ENCODE measurements at regions not wholly inside any gene's neighbourhood (a gene's known extent, or its start where the extent isn't known, plus 50 kb on each side); places are given as distances from the start of the nearest gene placed in this dataset.
A peak's percentile ranks its signal among the peaks of the same experiment; 100 is the strongest.

DNA sequence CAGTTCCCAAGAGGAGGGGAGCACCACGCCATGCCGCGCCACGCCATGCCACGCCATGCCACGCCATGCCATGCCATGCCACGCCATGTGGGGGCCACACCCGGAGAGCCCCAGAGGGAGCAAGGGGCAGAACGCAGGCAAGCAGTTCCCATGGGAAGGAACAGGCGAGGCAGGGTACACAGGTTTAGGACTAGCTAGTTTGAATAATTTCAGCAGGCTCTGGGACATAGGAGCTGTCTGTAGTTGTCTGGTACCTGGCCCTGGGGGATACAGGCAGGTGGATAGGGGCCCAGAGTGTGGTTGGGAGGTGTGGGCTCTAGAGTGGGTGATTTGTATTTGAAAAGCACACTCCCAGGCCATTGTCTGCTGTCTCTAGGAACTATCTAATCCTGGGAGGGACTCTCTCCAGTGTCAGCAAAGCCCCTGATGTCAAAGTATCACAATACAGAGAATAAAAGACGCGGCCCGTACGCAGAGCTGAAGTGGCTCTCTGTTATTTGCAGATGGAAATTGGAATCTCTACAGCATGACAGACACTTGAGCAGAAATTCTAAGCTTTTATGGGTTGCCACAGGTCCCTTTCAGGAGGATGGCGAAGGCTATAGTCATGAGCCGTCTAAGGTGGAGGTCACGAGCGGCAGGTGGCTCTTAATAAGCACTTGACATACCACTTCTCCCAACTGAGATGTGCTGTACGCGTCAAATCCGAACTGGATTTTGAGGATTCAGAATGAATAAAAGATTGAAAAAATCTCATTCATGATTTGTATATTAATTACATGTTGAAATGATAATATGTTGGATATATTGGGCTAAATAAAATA lies 220.8 kb upstream of the TNRC6C start:
- no peak overlapping the region for H3K4me2 ChIP-seq (ENCODE audit: insufficient read depth, low read length, poor library complexity, severe bottlenecking)
- H2BK120ac ChIP-seq (ENCODE audit: low read depth, low read length) = no peak overlapping the region
- WGBS, 2 donors (ENCODE audit: extremely low coverage in 2 of 2, insufficient read length in 2 of 2, insufficient replicate concordance in 1 of 2) = no CpG with 5 or more reads among the region's 21 CpGs

DNA sequence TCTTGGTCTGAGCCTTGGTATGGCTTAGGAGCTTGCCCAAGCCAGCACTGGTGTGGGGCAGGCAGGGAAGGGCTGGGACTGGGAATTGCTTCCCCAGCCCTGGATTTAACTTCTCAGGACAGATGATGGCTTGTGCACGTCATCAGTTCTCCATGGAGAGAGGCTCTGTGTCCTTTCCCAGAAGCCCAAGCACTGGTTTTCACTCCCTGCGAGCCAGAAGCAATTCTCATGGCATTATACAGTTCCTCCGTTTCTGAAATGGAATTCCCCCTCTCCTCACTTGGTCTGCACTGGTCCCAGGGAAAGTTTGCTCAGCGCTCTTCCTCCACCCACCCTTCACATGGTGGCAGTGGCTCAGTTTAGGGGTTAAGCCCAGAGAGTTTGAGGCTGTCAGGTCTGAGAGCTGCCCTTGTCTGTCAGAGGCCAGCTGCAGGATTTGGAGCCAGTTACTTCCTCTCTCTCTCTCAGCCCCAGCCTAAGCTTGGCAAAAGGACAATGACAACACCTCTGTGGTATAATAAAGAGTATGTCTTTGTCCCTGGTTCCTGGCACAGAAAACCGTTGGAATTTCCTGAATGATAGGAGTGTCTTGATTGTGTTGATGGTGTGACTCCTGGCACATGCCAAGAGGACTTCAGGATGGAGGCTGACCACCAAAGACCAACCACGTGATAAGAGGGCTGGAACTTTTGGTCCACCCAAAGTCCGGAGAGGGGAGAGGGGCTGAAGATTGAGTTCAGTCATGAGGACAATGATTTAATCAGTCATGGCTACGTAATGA lies 219.6 kb upstream of the TNRC6C start:
- no peak overlapping the region for H2BK120ac ChIP-seq (ENCODE audit: low read depth, low read length)
- no peak overlapping the region for H3K27ac ChIP-seq (replicated peaks; ENCODE audit: low read length)
- H3K9me3 ChIP-seq (replicated peaks in 1 of 2; ENCODE audit: control insufficient read depth in 2 of 2, insufficient read depth in 1 of 2, low read depth in 1 of 2, low read length in 2 of 2) = peaks cover 0 to 2% of the 10 kb centered on the region in 2 donors
- H4K8ac ChIP-seq (ENCODE audit: low read depth, low read length) = no peak overlapping the region
- peaks cover 0 to 30% (median 0%) of the 10 kb centered on the region in 3 experiments for H3K27me3 ChIP-seq (ENCODE audit: control insufficient read depth in 3 of 3, insufficient read depth in 3 of 3, low read depth in 1 of 3, low read length in 3 of 3)
- H2BK15ac ChIP-seq (ENCODE audit: low read length) = no peak overlapping the region
- no peak overlapping the region for H2AK5ac ChIP-seq (ENCODE audit: low read depth, low read length)
- H3K9ac ChIP-seq (ENCODE audit: low read depth, low read length, poor library complexity) = no peak overlapping the region
- no peak overlapping the region for H2BK12ac ChIP-seq (ENCODE audit: low read length)
- H3K4me1 ChIP-seq (ENCODE audit: control insufficient read depth in 2 of 2, insufficient read depth in 1 of 2, low read depth in 1 of 2, low read length in 2 of 2) = peaks cover 7 to 46% of the 10 kb centered on the region in 2 donors
- no CpG with 5 or more reads among the region's 8 CpGs for whole genome bisulfite sequencing, 2 donors (ENCODE audit: extremely low coverage in 2 of 2, insufficient read length in 2 of 2, insufficient replicate concordance in 1 of 2)
- H3K4ac ChIP-seq (ENCODE audit: low read length) = no peak overlapping the region
- no peak overlapping the region for H3K4me2 ChIP-seq (ENCODE audit: insufficient read depth, low read length, poor library complexity, severe bottlenecking)
- H3K23ac ChIP-seq (ENCODE audit: low read depth, low read length, poor library complexity) = no peak overlapping the region
- no peaks in the 10 kb centered on the region for H3K79me1 ChIP-seq (ENCODE audit: low read depth, low read length)
- H2BK5ac ChIP-seq (ENCODE audit: low read length) = no peak overlapping the region
- peak overlapping the region; percentile 1 for H3K18ac ChIP-seq (ENCODE audit: low read length)
- H3K14ac ChIP-seq (ENCODE audit: low read length) = no peak overlapping the region
- no peak overlapping the region for H2AFZ ChIP-seq (ENCODE audit: low read length)
- DNase-seq (ENCODE audit: low spot score) = no peak
- H4K91ac ChIP-seq (ENCODE audit: low read depth, low read length, poor library complexity) = no peak overlapping the region
- no peak overlapping the region for H3K4me3 ChIP-seq (ENCODE audit: low read length in 2 of 2)
- H3K36me3 ChIP-seq (replicated peaks in 1 of 2; ENCODE audit: control insufficient read depth in 2 of 2, insufficient read depth in 2 of 2, low read length in 2 of 2) = no peaks in the 10 kb centered on the region

More for the DNA sequence above, 220.8 kb upstream of the TNRC6C start:
- Histone ChIP-seq H3K4ac (ENCODE audit: low read length) (no peak overlapping the region), H4K8ac (ENCODE audit: low read depth, low read length) (no peak overlapping the region), H2AK5ac (ENCODE audit: low read depth, low read length) (peak overlapping the region; percentile 8), H3K36me3 (replicated peaks in 1 of 2; ENCODE audit: control insufficient read depth in 2 of 2, insufficient read depth in 2 of 2, low read length in 2 of 2) (no peaks in the 10 kb centered on the region), H2BK15ac (ENCODE audit: low read length) (no peak overlapping the region), H3K27me3 (ENCODE audit: control insufficient read depth in 3 of 3, insufficient read depth in 3 of 3, low read depth in 1 of 3, low read length in 3 of 3) (peaks cover 0 to 32% (median 0%) of the 10 kb centered on the region in 3 experiments), H3K4me1 (ENCODE audit: control insufficient read depth in 2 of 2, insufficient read depth in 1 of 2, low read depth in 1 of 2, low read length in 2 of 2) (peaks cover 7 to 43% of the 10 kb centered on the region in 2 donors), H3K9ac (ENCODE audit: low read depth, low read length, poor library complexity) (no peak overlapping the region), H3K4me3 (ENCODE audit: low read length in 2 of 2) (no peak overlapping the region), H2BK12ac (ENCODE audit: low read length) (peak overlapping the region; percentile 82), H3K14ac (ENCODE audit: low read length) (peak overlapping the region; percentile 49), H3K79me1 (ENCODE audit: low read depth, low read length) (no peaks in the 10 kb centered on the region), H3K18ac (ENCODE audit: low read length) (peak overlapping the region; percentile 86), H2AFZ (ENCODE audit: low read length) (no peak overlapping the region), H3K23ac (ENCODE audit: low read depth, low read length, poor library complexity) (no peak overlapping the region), H3K27ac (replicated peaks; ENCODE audit: low read length) (no peak overlapping the region), H2BK5ac (ENCODE audit: low read length) (no peak overlapping the region), H3K9me3 (replicated peaks in 1 of 2; ENCODE audit: control insufficient read depth in 2 of 2, insufficient read depth in 1 of 2, low read depth in 1 of 2, low read length in 2 of 2) (peaks cover 0 to 7% of the 10 kb centered on the region in 2 donors), H4K91ac (ENCODE audit: low read depth, low read length, poor library complexity) (no peak overlapping the region)
- DNase-seq (ENCODE audit: low spot score) = no peak

DNA sequence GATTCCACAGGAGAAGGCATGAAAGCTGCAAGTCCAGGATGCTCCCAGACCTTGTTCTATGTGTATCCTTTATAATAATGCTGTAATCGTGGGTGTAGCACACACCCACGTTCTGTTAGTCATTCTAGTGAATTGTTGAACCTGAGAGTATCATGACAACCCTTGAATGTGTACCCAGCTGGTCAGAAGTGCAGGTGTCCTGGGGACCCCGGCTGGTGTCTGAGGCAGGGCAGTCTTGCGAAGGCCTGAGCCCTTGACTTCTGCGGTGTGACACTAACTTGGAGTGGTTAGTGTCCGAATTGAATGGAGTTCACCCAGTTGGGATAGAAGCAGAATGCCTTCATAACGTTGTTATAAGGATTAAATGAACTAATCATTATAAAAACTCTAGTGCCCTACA lies 218.0 kb upstream of the TNRC6C start:
- Histone ChIP-seq H3K14ac (ENCODE audit: low read length) (no peak overlapping the region), H3K4ac (ENCODE audit: low read length) (no peak overlapping the region), H3K4me3 (ENCODE audit: low read length in 2 of 2) (no peak overlapping the region), H3K27me3 (ENCODE audit: control insufficient read depth in 3 of 3, insufficient read depth in 3 of 3, low read depth in 1 of 3, low read length in 3 of 3) (peaks cover 0 to 15% (median 0%) of the 10 kb centered on the region in 3 experiments), H2BK15ac (ENCODE audit: low read length) (no peak overlapping the region), H3K23ac (ENCODE audit: low read depth, low read length, poor library complexity) (no peak overlapping the region), H3K9me3 (replicated peaks in 1 of 2; ENCODE audit: control insufficient read depth in 2 of 2, insufficient read depth in 1 of 2, low read depth in 1 of 2, low read length in 2 of 2) (peaks cover 4 to 7% of the 10 kb centered on the region in 2 donors), H3K9ac (ENCODE audit: low read depth, low read length, poor library complexity) (no peak overlapping the region), H2BK120ac (ENCODE audit: low read depth, low read length) (peak overlapping the region; percentile 38), H3K4me1 (ENCODE audit: control insufficient read depth in 2 of 2, insufficient read depth in 1 of 2, low read depth in 1 of 2, low read length in 2 of 2) (peaks cover under 1 to 37% of the 10 kb centered on the region in 2 donors), H3K4me2 (ENCODE audit: insufficient read depth, low read length, poor library complexity, severe bottlenecking) (no peak overlapping the region), H3K36me3 (replicated peaks in 1 of 2; ENCODE audit: control insufficient read depth in 2 of 2, insufficient read depth in 2 of 2, low read length in 2 of 2) (no peaks in the 10 kb centered on the region), H2BK5ac (ENCODE audit: low read length) (no peak overlapping the region), H3K18ac (ENCODE audit: low read length) (no peak overlapping the region), H2BK12ac (ENCODE audit: low read length) (peak overlapping the region; percentile 80), H2AFZ (ENCODE audit: low read length) (no peak overlapping the region), H4K8ac (ENCODE audit: low read depth, low read length) (no peak overlapping the region), H2AK5ac (ENCODE audit: low read depth, low read length) (no peak overlapping the region), H3K79me1 (ENCODE audit: low read depth, low read length) (no peaks in the 10 kb centered on the region), H4K91ac (ENCODE audit: low read depth, low read length, poor library complexity) (no peak overlapping the region), H3K27ac (replicated peaks; ENCODE audit: low read length) (no peak overlapping the region)
- DNase-seq (ENCODE audit: low spot score) = no peak
- WGBS, 2 donors (ENCODE audit: extremely low coverage in 2 of 2, insufficient read length in 2 of 2, insufficient replicate concordance in 1 of 2) = no CpG with 5 or more reads among the region's 7 CpGs

DNA sequence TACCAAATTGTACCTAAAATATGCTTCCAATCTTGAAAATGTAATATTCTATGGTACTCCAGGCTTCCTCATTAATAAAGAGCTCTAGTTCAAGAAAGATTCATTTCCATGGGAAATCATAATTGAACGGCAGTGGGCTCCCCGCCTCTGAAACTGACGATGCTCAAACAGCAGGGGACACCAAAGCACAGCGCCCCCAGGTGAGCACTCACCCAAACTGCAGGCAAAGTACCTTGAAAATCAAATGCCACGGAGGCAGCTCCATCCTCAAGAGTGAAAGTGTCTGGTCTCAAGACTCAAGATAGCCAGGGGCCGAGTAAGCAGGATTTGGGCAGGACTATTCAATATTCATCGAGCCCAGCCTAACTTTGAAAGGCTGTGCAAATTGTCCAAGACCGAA lies 217.4 kb upstream of the TNRC6C start:
- Histone ChIP-seq H2BK5ac (ENCODE audit: low read length) (no peak overlapping the region), H3K9me3 (replicated peaks in 1 of 2; ENCODE audit: control insufficient read depth in 2 of 2, insufficient read depth in 1 of 2, low read depth in 1 of 2, low read length in 2 of 2) (peaks cover 4 to 11% of the 10 kb centered on the region in 2 donors), H3K4me3 (ENCODE audit: low read length in 2 of 2) (no peak overlapping the region), H3K4me1 (ENCODE audit: control insufficient read depth in 2 of 2, insufficient read depth in 1 of 2, low read depth in 1 of 2, low read length in 2 of 2) (peaks cover 0 to 34% of the 10 kb centered on the region in 2 donors), H4K8ac (ENCODE audit: low read depth, low read length) (no peak overlapping the region), H2AFZ (ENCODE audit: low read length) (no peak overlapping the region), H3K79me1 (ENCODE audit: low read depth, low read length) (no peaks in the 10 kb centered on the region), H2BK120ac (ENCODE audit: low read depth, low read length) (no peak overlapping the region), H3K4me2 (ENCODE audit: insufficient read depth, low read length, poor library complexity, severe bottlenecking) (no peak overlapping the region), H2BK15ac (ENCODE audit: low read length) (no peak overlapping the region), H2BK12ac (ENCODE audit: low read length) (no peak overlapping the region), H4K91ac (ENCODE audit: low read depth, low read length, poor library complexity) (no peak overlapping the region), H3K27me3 (ENCODE audit: control insufficient read depth in 3 of 3, insufficient read depth in 3 of 3, low read depth in 1 of 3, low read length in 3 of 3) (peaks cover 0 to 11% (median 0%) of the 10 kb centered on the region in 3 experiments), H3K27ac (replicated peaks; ENCODE audit: low read length) (no peak overlapping the region), H3K36me3 (replicated peaks in 1 of 2; ENCODE audit: control insufficient read depth in 2 of 2, insufficient read depth in 2 of 2, low read length in 2 of 2) (no peaks in the 10 kb centered on the region), H3K23ac (ENCODE audit: low read depth, low read length, poor library complexity) (no peak overlapping the region), H2AK5ac (ENCODE audit: low read depth, low read length) (peak overlapping the region; percentile 30), H3K18ac (ENCODE audit: low read length) (no peak overlapping the region), H3K9ac (ENCODE audit: low read depth, low read length, poor library complexity) (no peak overlapping the region), H3K4ac (ENCODE audit: low read length) (no peak overlapping the region), H3K14ac (ENCODE audit: low read length) (no peak overlapping the region)
- DNase-seq (ENCODE audit: low spot score) = no peak
- no CpG with 5 or more reads among the region's 8 CpGs for WGBS, 2 donors (ENCODE audit: extremely low coverage in 2 of 2, insufficient read length in 2 of 2, insufficient replicate concordance in 1 of 2)
